GM21367 (cell line): ENCODE measurements at regions not wholly inside any gene's neighbourhood (a gene's known extent, or its start where the extent isn't known, plus 50 kb on each side); places are given as distances from the start of the nearest gene placed in this dataset.

Experiments used
- ATAC-seq: cut with Tn5 transposase; IDR thresholded peaks from one replicate; pipeline ENCODE4 v1.9.1; 2021; ENCODE audit not compliant: unreplicated experiment

- ATAC-seq: no peak
Measured at GRCh38 chr4:37058826-37059225, 185.7 kb upstream of the NWD2 start.

- no peak for ATAC-seq
Measured at GRCh38 chr4:37066159-37066558, 178.4 kb upstream of the NWD2 start.

- ATAC-seq: no peak
Measured at GRCh38 chr4:37068580-37068979, 176.0 kb upstream of the NWD2 start.

- ATAC-seq: no peak
Measured at GRCh38 chr4:37070041-37070440, 174.5 kb upstream of the NWD2 start.

GRCh38 chr4:37071576-37071975, 173.0 kb upstream of the NWD2 start:
- ATAC-seq: no peak

- ATAC-seq: no peak
Measured at GRCh38 chr4:37073226-37073840, 171.2 kb upstream of the NWD2 start.

GRCh38 chr4:37082912-37083311, 161.6 kb upstream of the NWD2 start:
- no peak for ATAC-seq

GRCh38 chr4:37095925-37096324, 148.6 kb upstream of the NWD2 start:
- ATAC-seq: no peak

GRCh38 chr4:37101182-37101581, 143.4 kb upstream of the NWD2 start:
- no peak for ATAC-seq

- no peak for ATAC-seq
Measured at GRCh38 chr4:37101686-37102085, 142.9 kb upstream of the NWD2 start.

- ATAC-seq: no peak
Measured at GRCh38 chr4:37109756-37110155, 134.8 kb upstream of the NWD2 start.

- no peak for ATAC-seq
Measured at GRCh38 chr4:37124800-37125199, 119.7 kb upstream of the NWD2 start.

GRCh38 chr4:37126051-37126450, 118.5 kb upstream of the NWD2 start:
- no peak for ATAC-seq

GRCh38 chr4:37130465-37130864, 114.1 kb upstream of the NWD2 start:
- no peak for ATAC-seq

GRCh38 chr4:37132351-37132974, 112.1 kb upstream of the NWD2 start:
- ATAC-seq: no peak

GRCh38 chr4:37132975-37133360, 111.6 kb upstream of the NWD2 start:
- ATAC-seq: no peak

- ATAC-seq: no peak
Measured at GRCh38 chr4:37138019-37138653, 106.4 kb upstream of the NWD2 start.

GRCh38 chr4:37138789-37139188, 105.8 kb upstream of the NWD2 start:
- no peak for ATAC-seq

- no peak for ATAC-seq
Measured at GRCh38 chr4:37139987-37140386, 104.6 kb upstream of the NWD2 start.

- no peak for ATAC-seq
Measured at GRCh38 chr4:37146260-37146659, 98.3 kb upstream of the NWD2 start.

- no peak for ATAC-seq
Measured at GRCh38 chr4:37157476-37158167, 86.9 kb upstream of the NWD2 start.

- no peak for ATAC-seq
Measured at GRCh38 chr4:37160653-37161052, 83.9 kb upstream of the NWD2 start.
